Caco-2 (cell line): ENCODE measurements at regions not wholly inside any gene's neighbourhood (a gene's known extent, or its start where the extent isn't known, plus 50 kb on each side); places are given as distances from the start of the nearest gene placed in this dataset.

Experiments used
- BruUV-seq: library from RNA; stranded (reverse); fragments of 400-500 nt; replicated peaks from 2 replicates; lab custom pipeline; 2021; lab: Mats Ljungman, UMichigan
- CTCF ChIA-PET: fragments of 300-600 bp; sonication (Branson Sonifier 250); formaldehyde crosslinking; loops from one replicate; lab custom pipeline; 2022; ENCODE audit warnings: antibody characterized with exemption; lab: Charles Lee
- POLR2A ChIA-PET: fragments of 300-600 bp; sonication (Branson Sonifier 250); formaldehyde crosslinking; loops from one replicate; lab custom pipeline; 2022; ENCODE audit warnings: antibody characterized with exemption; lab: Charles Lee
- DNase-seq, 2 experiments: peaks; one replicate each; pipeline versions ENCODE4 v3.0.0 to v3.0.0-alpha.2; 2020 to 2022
- H3K27me3 ChIP-seq: replicated peaks from 2 replicates; pipeline ENCODE4 v1.6.0; 2011; ENCODE audit warnings: low read length; ENCODE audit not compliant: control insufficient read depth, insufficient read depth
- H3K36me3 ChIP-seq: 2 replicates; pipeline ENCODE4 v1.5.1; 2011; ENCODE audit warnings: low read length; ENCODE audit not compliant: control insufficient read depth, insufficient read depth
- H3K4me1 ChIP-seq: fragments of 250-450 bp; sonication (Bioruptor Pico); 2 replicates; pipeline ENCODE4 v1.5.1; 2020; ENCODE audit warnings: mild to moderate bottlenecking
- H3K4me3 ChIP-seq: 2 replicates; pipeline ENCODE4 v1.5.1; 2011; ENCODE audit warnings: low read depth, mild to moderate bottlenecking, control low read depth, low read length
- H3K9me3 ChIP-seq: fragments of 250-450 bp; sonication (Bioruptor Pico); 2 replicates; pipeline ENCODE4 v1.5.1; 2020; ENCODE audit warnings: mild to moderate bottlenecking, moderate library complexity
- H3K27ac Mint-ChIP-seq: one replicate; pipeline ENCODE4 v1.8.0; 2022; ENCODE audit warnings: mixed read lengths; ENCODE audit not compliant: unreplicated experiment
- H3K27me3 Mint-ChIP-seq: one replicate; pipeline ENCODE4 v1.8.0; 2022; ENCODE audit warnings: mixed read lengths; ENCODE audit not compliant: insufficient read depth, unreplicated experiment
- H3K36me3 Mint-ChIP-seq: one replicate; pipeline ENCODE4 v1.8.0; 2022; ENCODE audit warnings: mild to moderate bottlenecking, mixed read lengths; ENCODE audit not compliant: insufficient read depth, unreplicated experiment
- H3K4me1 Mint-ChIP-seq: one replicate; pipeline ENCODE4 v1.8.0; 2022; ENCODE audit warnings: low read depth, mixed read lengths; ENCODE audit not compliant: unreplicated experiment
- H3K4me3 Mint-ChIP-seq: one replicate; pipeline ENCODE4 v1.8.0; 2022; ENCODE audit warnings: mild to moderate bottlenecking, moderate library complexity, mixed read lengths; ENCODE audit not compliant: unreplicated experiment
- H3K9me3 Mint-ChIP-seq: one replicate; pipeline ENCODE4 v1.8.0; 2022; ENCODE audit warnings: mixed read lengths; ENCODE audit not compliant: unreplicated experiment
- CTCF ChIP-seq, 2 experiments: fragments of 200-600 bp in 1 of 2; IDR thresholded peaks; 1 replicate in 1 of 2; 2 replicates in 1 of 2; pipeline versions ENCODE4 v1.5.1 to v1.8.0; 2011 to 2022; ENCODE audit warnings: antibody characterized with exemption in 1 of 2, control low read depth in 1 of 2, inconsistent platforms in 1 of 2, low read depth in 1 of 2, low read length in 1 of 2, mild to moderate bottlenecking in 1 of 2, moderate library complexity in 1 of 2; ENCODE audit not compliant: insufficient read depth in 1 of 2, severe bottlenecking in 1 of 2, unreplicated experiment in 1 of 2
- intact Hi-C: fragments of 100-400 bp; cut with micrococcal nuclease; formaldehyde crosslinking; loops from one replicate; pipeline ENCODE4 v1.10.0; 2022; ENCODE audit not compliant: unreplicated experiment

GRCh38 chr6:10054672-10055071, 360.2 kb downstream of the TFAP2A start:
- Histone ChIP-seq H3K9me3 (no peaks in the 10 kb centered on the region), H3K36me3 (no peaks in the 10 kb centered on the region), H3K27me3 (no peaks in the 10 kb centered on the region), H3K4me1 (no peaks in the 10 kb centered on the region), H3K4me3 (no peak overlapping the region)
- no peaks in the 10 kb centered on the region for H3K4me1 Mint-ChIP-seq
- no peaks in the 10 kb centered on the region for H3K27me3 Mint-ChIP-seq
- BruUV-seq = no TSS peak
- no peak for DNase-seq
- H3K27ac Mint-ChIP-seq = no peak overlapping the region
- H3K36me3 Mint-ChIP-seq = no peaks in the 10 kb centered on the region
- TF ChIP-seq CTCF (IDR thresholded peaks at IDR 0.05; ENCODE audit: insufficient read depth in 1 of 2, low read depth in 1 of 2, low read length in 1 of 2, severe bottlenecking in 1 of 2, unreplicated experiment in 1 of 2) = no peak
- no peak overlapping the region for H3K4me3 Mint-ChIP-seq
- ChIA-PET POLR2A (no interaction called here), CTCF (no interaction called here)
- intact Hi-C loops = no loop called here
- H3K9me3 Mint-ChIP-seq = peaks cover 20% of the 10 kb centered on the region

- no peak for TF ChIP-seq CTCF (IDR thresholded peaks at IDR 0.05; ENCODE audit: insufficient read depth in 1 of 2, low read depth in 1 of 2, low read length in 1 of 2, severe bottlenecking in 1 of 2, unreplicated experiment in 1 of 2)
- H3K27ac Mint-ChIP-seq = no peak overlapping the region
- POLR2A ChIA-PET = no interaction called here
- H3K27me3 ChIP-seq = no peaks in the 10 kb centered on the region
- no TSS peak for BruUV-seq
- H3K4me3 ChIP-seq = no peak overlapping the region
- DNase-seq = no peak
- CTCF ChIA-PET = no interaction called here
- H3K9me3 Mint-ChIP-seq = peaks cover 20% of the 10 kb centered on the region
- H3K36me3 Mint-ChIP-seq = no peaks in the 10 kb centered on the region
- H3K4me1 ChIP-seq = peaks cover 27% of the 10 kb centered on the region
- H3K4me3 Mint-ChIP-seq = no peak overlapping the region
- H3K27me3 Mint-ChIP-seq = no peaks in the 10 kb centered on the region
- H3K36me3 ChIP-seq = no peaks in the 10 kb centered on the region
- H3K9me3 ChIP-seq = no peaks in the 10 kb centered on the region
- H3K4me1 Mint-ChIP-seq = peaks cover 11% of the 10 kb centered on the region
- intact Hi-C loops = no loop called here
These were observed 363.6 kb downstream of the TFAP2A start for GRCh38 chr6:10051283-10051682.

DNA sequence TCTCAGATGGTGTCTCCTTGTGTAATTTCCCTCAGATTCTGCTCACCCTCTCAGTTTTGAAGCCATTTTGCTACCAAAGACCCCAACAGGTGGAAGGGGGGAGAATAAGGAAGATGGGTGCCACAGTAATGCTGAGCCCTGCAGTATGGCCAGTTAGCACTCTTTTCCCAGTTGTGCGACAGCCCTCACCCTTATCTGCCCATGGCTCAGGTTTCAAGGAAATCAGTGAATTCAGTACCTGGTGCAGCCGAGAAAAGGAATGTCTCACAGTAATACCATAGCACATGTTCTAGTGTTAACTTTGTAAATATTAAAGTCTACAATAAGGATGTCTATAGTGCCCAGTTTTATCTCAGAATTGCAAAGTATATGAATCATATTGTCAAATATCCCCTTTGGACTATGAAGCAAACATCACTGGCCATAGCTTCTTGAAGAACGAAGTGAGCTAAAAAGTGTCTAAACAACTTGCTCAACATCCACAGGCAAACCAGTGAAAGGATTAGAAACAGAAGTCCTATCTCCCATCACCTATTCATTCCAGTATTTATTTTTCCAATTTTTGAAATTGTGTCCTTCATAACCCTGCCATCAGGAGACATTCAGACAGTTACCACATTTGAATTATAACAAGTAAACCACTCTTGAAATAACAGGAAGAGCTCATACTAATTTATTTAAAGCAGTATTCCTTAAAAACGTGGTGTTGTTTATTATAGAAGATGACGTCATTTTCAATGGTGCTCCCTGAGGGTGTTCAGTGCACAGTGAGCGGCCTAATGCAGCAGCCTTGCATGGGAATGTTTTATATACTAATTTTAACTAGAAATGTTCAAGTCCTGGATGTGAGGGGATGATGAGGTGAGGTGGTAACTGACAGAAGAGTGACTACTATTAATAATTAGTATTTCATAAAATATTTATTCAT, 366.2 kb downstream of the TFAP2A start:
- Histone ChIP-seq H3K9me3 (no peaks in the 10 kb centered on the region), H3K36me3 (no peaks in the 10 kb centered on the region), H3K4me1 (peaks cover 27% of the 10 kb centered on the region), H3K4me3 (no peak overlapping the region), H3K27me3 (no peaks in the 10 kb centered on the region)
- ChIA-PET POLR2A (interaction anchor here (0.5 kb wide), 1 partner anchor 643 kb away, joined by 3 read pairs; no protein-coding TSS in a partner anchor), CTCF (interaction anchor here (1.1 kb wide), 1 partner anchor 366 kb away, joined by 3 read pairs; no protein-coding TSS in a partner anchor)
- no TSS peak for BruUV-seq
- TF ChIP-seq CTCF (IDR thresholded peaks at IDR 0.05; ENCODE audit: insufficient read depth in 1 of 2, low read depth in 1 of 2, low read length in 1 of 2, severe bottlenecking in 1 of 2, unreplicated experiment in 1 of 2) = no peak
- no peaks in the 10 kb centered on the region for H3K27me3 Mint-ChIP-seq
- H3K9me3 Mint-ChIP-seq = peaks cover 20% of the 10 kb centered on the region
- no peaks in the 10 kb centered on the region for H3K36me3 Mint-ChIP-seq
- intact Hi-C loops = loop anchor here (1.0 kb wide), 1 partner anchor 15 kb away; no protein-coding TSS in a partner anchor
- H3K27ac Mint-ChIP-seq = peak overlapping the region; percentile 65
- peak; percentile 56 to 70 for DNase-seq
- peak overlapping the region; percentile 46 for H3K4me3 Mint-ChIP-seq
- peaks cover 11% of the 10 kb centered on the region for H3K4me1 Mint-ChIP-seq
